HG02870 (cell line): ENCODE measurements at regions not wholly inside any gene's neighbourhood (a gene's known extent, or its start where the extent isn't known, plus 50 kb on each side); places are given as distances from the start of the nearest gene placed in this dataset.

Experiments
- ATAC-seq: cut with Tn5 transposase; IDR thresholded peaks from one replicate; pipeline ENCODE4 v1.9.1; 2021; ENCODE audit warnings: mild to moderate bottlenecking, moderate library complexity; ENCODE audit not compliant: unreplicated experiment

- ATAC-seq: no peak
Measured at GRCh38 chr9:109910671-109911518, 130.9 kb downstream of the PALM2AKAP2 start.

- no peak for ATAC-seq
Measured at GRCh38 chr9:109912082-109912582, 132.1 kb downstream of the PALM2AKAP2 start.

GRCh38 chr9:109912726-109913460 lies 132.9 kb downstream of the PALM2AKAP2 start:
- peak; percentile 44 for ATAC-seq

- ATAC-seq: no peak
Measured at GRCh38 chr9:109913461-109913810, 133.4 kb downstream of the PALM2AKAP2 start.

GRCh38 chr9:109914280-109915027 lies 134.5 kb downstream of the PALM2AKAP2 start:
- ATAC-seq: peak; percentile 36

- ATAC-seq: no peak
Measured at GRCh38 chr9:109916316-109916715, 136.3 kb downstream of the PALM2AKAP2 start.

GRCh38 chr9:109918339-109919163 lies 138.6 kb downstream of the PALM2AKAP2 start:
- peak; percentile 76 for ATAC-seq

GRCh38 chr9:109919736-109920408 lies 139.9 kb downstream of the PALM2AKAP2 start:
- ATAC-seq: no peak

GRCh38 chr9:109922617-109923470 lies 142.8 kb downstream of the PALM2AKAP2 start:
- ATAC-seq: no peak

- no peak for ATAC-seq
Measured at GRCh38 chr9:109923471-109923760, 143.4 kb downstream of the PALM2AKAP2 start.

GRCh38 chr9:109923806-109924205 lies 143.8 kb downstream of the PALM2AKAP2 start:
- ATAC-seq: no peak

GRCh38 chr9:109925799-109926198 lies 145.8 kb downstream of the PALM2AKAP2 start:
- ATAC-seq: no peak

GRCh38 chr9:109926421-109926869 lies 146.4 kb downstream of the PALM2AKAP2 start:
- ATAC-seq: no peak

- no peak for ATAC-seq
Measured at GRCh38 chr9:109931623-109932022, 151.6 kb downstream of the PALM2AKAP2 start.

- peak; percentile 67 for ATAC-seq
Measured at GRCh38 chr9:109934136-109934856, 154.3 kb downstream of the PALM2AKAP2 start.

GRCh38 chr9:109934857-109935215 lies 154.8 kb downstream of the PALM2AKAP2 start:
- no peak for ATAC-seq

GRCh38 chr9:109935406-109936087 lies 155.5 kb downstream of the PALM2AKAP2 start:
- peak; percentile 65 for ATAC-seq
